Kidney epithelial cell (primary cell): ENCODE measurements at regions not wholly inside any gene's neighbourhood (a gene's known extent, or its start where the extent isn't known, plus 50 kb on each side); places are given as distances from the start of the nearest gene placed in this dataset.

ENCODE experiments used
- DNase-seq: peaks from one replicate; pipeline ENCODE4 v3.0.0-alpha.2; 2010; ENCODE audit warnings: low read depth
- H3K27me3 ChIP-seq: 2 replicates; pipeline ENCODE4 v1.6.0; 2011; ENCODE audit warnings: low read length; ENCODE audit not compliant: control insufficient read depth, insufficient read depth
- H3K36me3 ChIP-seq: 2 replicates; pipeline ENCODE4 v1.5.1; 2011; ENCODE audit warnings: low read length; ENCODE audit not compliant: control insufficient read depth, insufficient read depth
- H3K4me3 ChIP-seq: 2 replicates; pipeline ENCODE4 v1.5.1; 2011; ENCODE audit warnings: low read depth, mild to moderate bottlenecking, control low read depth, low read length
- CTCF ChIP-seq: IDR thresholded peaks from 2 replicates; pipeline ENCODE4 v1.5.1; 2011; ENCODE audit warnings: mild to moderate bottlenecking, moderate library complexity, low read length, control low read depth, inconsistent platforms; ENCODE audit not compliant: insufficient read depth, poor library complexity, severe bottlenecking

- DNase-seq, result no peak
- H3K4me3 ChIP-seq, result no peak overlapping the region
- no peak for TF ChIP-seq CTCF
- no peaks in the 10 kb centered on the region for H3K36me3 ChIP-seq
- no peaks in the 10 kb centered on the region for H3K27me3 ChIP-seq
Measured at GRCh38 chr4:24443200-24443599, 141.2 kb downstream of the DHX15 start.

- no peak for TF ChIP-seq CTCF
- Histone ChIP-seq H3K4me3 (no peak overlapping the region), H3K27me3 (no peaks in the 10 kb centered on the region), H3K36me3 (no peaks in the 10 kb centered on the region)
- no peak for DNase-seq
Measured at GRCh38 chr4:24440765-24441164, 143.6 kb downstream of the DHX15 start.

- no peak for TF ChIP-seq CTCF
- H3K27me3 ChIP-seq, result no peaks in the 10 kb centered on the region
- no peaks in the 10 kb centered on the region for H3K36me3 ChIP-seq
- DNase-seq, result no peak
- no peak overlapping the region for H3K4me3 ChIP-seq
Measured at GRCh38 chr4:24434241-24434640, 150.1 kb downstream of the DHX15 start.

GRCh38 chr4:24433515-24434214 lies 150.7 kb downstream of the DHX15 start:
- H3K27me3 ChIP-seq, result no peaks in the 10 kb centered on the region
- TF ChIP-seq CTCF, result no peak
- H3K4me3 ChIP-seq, result no peak overlapping the region
- no peaks in the 10 kb centered on the region for H3K36me3 ChIP-seq
- DNase-seq, result no peak

- no peak for DNase-seq
- no peak for TF ChIP-seq CTCF
- Histone ChIP-seq H3K27me3 (no peaks in the 10 kb centered on the region), H3K36me3 (no peaks in the 10 kb centered on the region), H3K4me3 (no peak overlapping the region)
Measured at GRCh38 chr4:24428850-24429249, 155.5 kb downstream of the DHX15 start.

GRCh38 chr4:24426557-24426956 lies 157.8 kb downstream of the DHX15 start:
- no peak for DNase-seq
- no peaks in the 10 kb centered on the region for H3K27me3 ChIP-seq

More at GRCh38 chr4:24426557-24426956, 157.8 kb downstream of the DHX15 start:
- Histone ChIP-seq H3K36me3 (no peaks in the 10 kb centered on the region), H3K4me3 (no peak overlapping the region)
- TF ChIP-seq CTCF, result no peak
